Vagina (tissue), 2 donors: ENCODE measurements at regions not wholly inside any gene's neighbourhood (a gene's known extent, or its start where the extent isn't known, plus 50 kb on each side); places are given as distances from the start of the nearest gene placed in this dataset.

Experiments used
- DNase-seq, 2 donors: peaks; one replicate each; pipeline ENCODE4 v3.0.0-alpha.2; 2017; ENCODE audit errors: extremely low spot score in 2 of 2
- H3K27ac ChIP-seq: fragments of 200-600 bp; sonication (generic); one replicate; pipeline ENCODE4 v1.5.1; 2019
- H3K27me3 ChIP-seq: fragments of 200-600 bp; sonication (generic); one replicate; pipeline ENCODE4 v1.5.1; 2019
- H3K36me3 ChIP-seq, 2 donors: fragments of 200-600 bp; sonication (generic); one replicate each; pipeline ENCODE4 v1.5.1; 2017 to 2019
- H3K4me1 ChIP-seq: fragments of 200-600 bp; sonication (generic); one replicate; pipeline ENCODE4 v1.5.1; 2019
- H3K4me3 ChIP-seq, 2 donors: fragments of 200-600 bp; sonication (generic); 1 replicate in 1 of 2; 2 replicates in 1 of 2; pipeline ENCODE4 v1.5.1; 2016 to 2019
- H3K9me3 ChIP-seq: fragments of 200-600 bp; sonication (generic); one replicate; pipeline ENCODE4 v1.5.1; 2019
- POLR2A ChIP-seq, 2 donors: fragments of 450-650 bp; IDR thresholded peaks; one replicate each; pipeline ENCODE4 v1.6.1; 2017; ENCODE audit warnings: antibody characterized with exemption in 2 of 2, mild to moderate bottlenecking in 2 of 2, moderate library complexity in 2 of 2
- POLR2AphosphoS5 ChIP-seq, 2 donors: sonication (generic); formaldehyde crosslinking; IDR thresholded peaks; one replicate each; pipeline ENCODE4 v1.9.0; 2017; ENCODE audit warnings: antibody characterized with exemption in 2 of 2, mild to moderate bottlenecking in 2 of 2, low read depth in 1 of 2; ENCODE audit not compliant: insufficient read depth in 1 of 2
- intact Hi-C: fragments of 100-400 bp; cut with DNase I; formaldehyde crosslinking; loops from one replicate; pipeline ENCODE4 v1.15.1; 2023
- TF ChIP-seq, protein P1 (sequence below), 3 experiments: fragments of 450-650 bp in 2 of 3; fragments of 200-600 bp in 1 of 3; sonication (generic) in 1 of 3; IDR thresholded peaks; one replicate each; pipeline ENCODE4 v1.5.1; 2017 to 2019; ENCODE audit warnings: antibody characterized with exemption in 3 of 3, mild to moderate bottlenecking in 2 of 3, moderate library complexity in 2 of 3

DNA sequence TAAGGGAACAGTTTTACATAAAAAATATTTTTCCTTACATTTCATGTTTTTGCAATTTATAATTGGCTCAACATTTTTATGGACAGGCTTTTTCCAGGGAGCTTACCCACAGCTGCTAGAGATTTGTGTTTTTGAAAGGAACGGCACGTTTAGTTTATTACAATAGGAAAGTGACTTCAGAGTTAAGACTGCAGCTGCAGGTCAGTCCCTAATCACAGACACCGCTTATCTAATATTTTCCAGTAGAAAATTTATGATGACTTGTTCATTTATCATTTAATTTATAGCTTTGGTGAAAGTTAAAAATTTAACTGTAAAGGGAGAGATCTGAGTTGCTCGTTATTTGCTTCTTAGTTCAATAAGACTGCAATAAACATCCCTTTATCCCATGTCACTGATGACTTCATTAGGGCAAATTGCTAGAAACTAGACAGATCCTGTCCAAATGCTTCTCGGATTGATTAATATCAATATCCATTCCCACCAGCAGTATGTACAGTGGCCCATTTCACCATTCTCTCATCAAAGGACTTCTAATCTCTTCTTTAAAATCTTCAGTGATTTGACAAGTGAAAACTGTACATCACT, 97.0 kb upstream of the ODAD2 start:
- H3K36me3 ChIP-seq = no peaks in the 10 kb centered on the region
- H3K27ac ChIP-seq = no peak overlapping the region
- no peaks in the 10 kb centered on the region for H3K4me1 ChIP-seq
- TF ChIP-seq POLR2A (IDR thresholded peaks at IDR 0.05) (no peak), POLR2AphosphoS5 (IDR thresholded peaks at IDR 0.05; ENCODE audit: insufficient read depth in 1 of 2, low read depth in 1 of 2) (no peak)
- TF ChIP-seq, protein P1, sequence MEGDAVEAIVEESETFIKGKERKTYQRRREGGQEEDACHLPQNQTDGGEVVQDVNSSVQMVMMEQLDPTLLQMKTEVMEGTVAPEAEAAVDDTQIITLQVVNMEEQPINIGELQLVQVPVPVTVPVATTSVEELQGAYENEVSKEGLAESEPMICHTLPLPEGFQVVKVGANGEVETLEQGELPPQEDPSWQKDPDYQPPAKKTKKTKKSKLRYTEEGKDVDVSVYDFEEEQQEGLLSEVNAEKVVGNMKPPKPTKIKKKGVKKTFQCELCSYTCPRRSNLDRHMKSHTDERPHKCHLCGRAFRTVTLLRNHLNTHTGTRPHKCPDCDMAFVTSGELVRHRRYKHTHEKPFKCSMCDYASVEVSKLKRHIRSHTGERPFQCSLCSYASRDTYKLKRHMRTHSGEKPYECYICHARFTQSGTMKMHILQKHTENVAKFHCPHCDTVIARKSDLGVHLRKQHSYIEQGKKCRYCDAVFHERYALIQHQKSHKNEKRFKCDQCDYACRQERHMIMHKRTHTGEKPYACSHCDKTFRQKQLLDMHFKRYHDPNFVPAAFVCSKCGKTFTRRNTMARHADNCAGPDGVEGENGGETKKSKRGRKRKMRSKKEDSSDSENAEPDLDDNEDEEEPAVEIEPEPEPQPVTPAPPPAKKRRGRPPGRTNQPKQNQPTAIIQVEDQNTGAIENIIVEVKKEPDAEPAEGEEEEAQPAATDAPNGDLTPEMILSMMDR (IDR thresholded peaks at IDR 0.05) = no peak
- H3K27me3 ChIP-seq = no peaks in the 10 kb centered on the region
- no peak for DNase-seq
- no peaks in the 10 kb centered on the region for H3K9me3 ChIP-seq
- no peak overlapping the region for H3K4me3 ChIP-seq
- intact Hi-C loops = no loop called here

DNA sequence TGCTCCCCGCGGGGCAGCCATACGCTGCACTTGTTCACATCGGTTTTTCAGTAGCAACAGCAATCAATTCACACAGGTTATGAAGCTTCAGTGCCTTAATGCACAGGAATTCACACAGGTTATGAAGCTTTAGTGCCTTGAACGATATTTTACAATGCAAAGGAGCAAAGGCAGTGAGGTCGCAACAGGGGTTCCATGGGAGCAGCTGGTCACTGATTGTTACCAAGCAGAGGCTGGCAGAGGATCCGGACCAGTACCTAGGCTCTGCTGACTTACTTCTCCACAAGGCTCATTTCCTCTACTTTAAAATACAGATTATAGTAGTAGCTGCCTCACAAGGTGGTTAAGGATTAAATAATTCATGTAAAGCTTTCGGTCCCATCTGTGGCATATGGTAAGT, 95.2 kb upstream of the ODAD2 start:
- intact Hi-C loops = no loop called here
- no peaks in the 10 kb centered on the region for H3K27me3 ChIP-seq

DNA sequence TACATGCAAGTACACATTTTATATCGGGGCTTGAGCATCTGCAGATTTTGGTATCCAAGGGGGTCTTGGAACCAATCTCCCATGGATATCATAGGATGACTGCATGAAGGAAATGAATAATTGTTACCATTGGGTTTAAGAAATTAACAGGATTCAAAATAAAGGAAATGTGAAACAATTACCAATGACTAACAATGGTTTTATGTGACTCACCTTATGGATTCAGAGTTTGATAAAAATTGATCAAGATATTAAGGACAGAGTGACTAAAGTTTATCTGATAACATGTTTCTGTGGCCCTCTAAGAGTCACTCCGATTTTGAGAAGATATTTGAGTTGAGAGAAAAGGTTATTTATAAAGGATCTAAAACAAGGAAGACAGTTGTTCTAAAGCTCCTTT, 93.0 kb upstream of the ODAD2 start:
- H3K4me1 ChIP-seq = no peaks in the 10 kb centered on the region
- H3K36me3 ChIP-seq = no peaks in the 10 kb centered on the region
- no peak overlapping the region for H3K4me3 ChIP-seq
- H3K27ac ChIP-seq = no peak overlapping the region
- intact Hi-C loops = no loop called here
- H3K9me3 ChIP-seq = no peaks in the 10 kb centered on the region
- TF ChIP-seq POLR2A (IDR thresholded peaks at IDR 0.05) = no peak
- H3K27me3 ChIP-seq = no peaks in the 10 kb centered on the region
- DNase-seq = no peak

More for the DNA sequence above, 95.2 kb upstream of the ODAD2 start:
- no peaks in the 10 kb centered on the region for H3K4me1 ChIP-seq
- DNase-seq = no peak
- no peaks in the 10 kb centered on the region for H3K36me3 ChIP-seq
- no peaks in the 10 kb centered on the region for H3K9me3 ChIP-seq
- H3K4me3 ChIP-seq = no peak overlapping the region
- no peak overlapping the region for H3K27ac ChIP-seq
- TF ChIP-seq, protein P1 (IDR thresholded peaks at IDR 0.05) = no peak
- TF ChIP-seq POLR2A (IDR thresholded peaks at IDR 0.05) (no peak), POLR2AphosphoS5 (IDR thresholded peaks at IDR 0.05; ENCODE audit: insufficient read depth in 1 of 2, low read depth in 1 of 2) (no peak)

DNA sequence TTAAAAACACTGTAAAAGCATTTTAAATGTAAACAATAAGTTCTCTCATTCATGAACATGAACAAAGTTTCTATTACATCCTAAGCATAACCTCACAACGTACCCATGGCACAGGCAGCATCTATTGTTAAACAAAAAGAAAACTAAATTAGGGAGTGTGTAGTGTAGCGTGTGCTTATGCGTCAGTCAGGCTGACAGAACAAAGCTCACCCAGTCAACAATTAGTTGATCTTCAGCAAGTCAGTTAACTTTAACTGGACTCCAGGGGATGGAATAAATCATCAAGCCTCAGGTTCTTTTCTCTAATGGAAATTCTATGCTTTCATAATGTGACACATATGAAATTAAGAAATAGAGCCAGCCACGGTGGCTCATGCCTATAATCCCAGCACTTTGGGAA, 91.6 kb upstream of the ODAD2 start:
- Histone ChIP-seq H3K36me3 (no peaks in the 10 kb centered on the region), H3K4me1 (no peaks in the 10 kb centered on the region), H3K4me3 (no peak overlapping the region), H3K9me3 (no peaks in the 10 kb centered on the region), H3K27me3 (no peaks in the 10 kb centered on the region), H3K27ac (no peak overlapping the region)
- intact Hi-C loops = no loop called here
- no peak for DNase-seq
- TF ChIP-seq POLR2A (IDR thresholded peaks at IDR 0.05) (no peak), POLR2AphosphoS5 (IDR thresholded peaks at IDR 0.05; ENCODE audit: insufficient read depth in 1 of 2, low read depth in 1 of 2) (no peak)
- TF ChIP-seq, protein P1 (IDR thresholded peaks at IDR 0.05) = no peak

GRCh38 chr10:28089467-28089866, 90.6 kb upstream of the ODAD2 start:
- Histone ChIP-seq H3K36me3 (no peaks in the 10 kb centered on the region), H3K27me3 (no peaks in the 10 kb centered on the region), H3K9me3 (no peaks in the 10 kb centered on the region), H3K4me1 (no peaks in the 10 kb centered on the region), H3K27ac (no peak overlapping the region), H3K4me3 (no peak overlapping the region)
- no peak for DNase-seq
- TF ChIP-seq, protein P1 (IDR thresholded peaks at IDR 0.05) = no peak
- no peak for TF ChIP-seq POLR2A (IDR thresholded peaks at IDR 0.05)
- intact Hi-C loops = no loop called here
